ENCODE measurements at regions not wholly inside any gene's neighbourhood (a gene's known extent, or its start where the extent isn't known, plus 50 kb on each side); places are given as distances from the start of the nearest gene placed in this dataset.

GRCh38 chr5:93800988-93801811 is 59.8 kb upstream of the POU5F2 start (continued):
- TF ChIP-seq CEBPZ (IDR thresholded peaks at IDR 0.05; ENCODE audit: low read depth, low read length) (no peak), MEF2B (IDR thresholded peaks at IDR 0.05; ENCODE audit: partially characterized antibody, poor library complexity, severe bottlenecking) (no peak), ZNF217 (IDR thresholded peaks at IDR 0.05) (no peak), TAF1 (IDR thresholded peaks at IDR 0.05; ENCODE audit: borderline replicate concordance, low read depth, low read length) (no peak), ETV6 (conservative IDR thresholded peaks at IDR 0.05 in 1 of 2, IDR thresholded peaks at IDR 0.05 in 1 of 2; ENCODE audit: borderline replicate concordance in 1 of 2, low read depth in 1 of 2) (no peak), HDAC6 (IDR thresholded peaks at IDR 0.05; ENCODE audit: unreplicated experiment) (no peak), NFYB (IDR thresholded peaks at IDR 0.05; ENCODE audit: insufficient read depth, low read depth, low read length) (no peak), ZNF384 (IDR thresholded peaks at IDR 0.05; ENCODE audit: borderline replicate concordance, low read depth, low read length) (no peak), E4F1 (IDR thresholded peaks at IDR 0.05; ENCODE audit: borderline replicate concordance, partially characterized antibody) (no peak), E2F4 (IDR thresholded peaks at IDR 0.05; ENCODE audit: low read depth, low read length) (no peak), ZNF24 (IDR thresholded peaks at IDR 0.05) (no peak), BHLHE40 (IDR thresholded peaks at IDR 0.05; ENCODE audit: borderline replicate concordance in 1 of 2, low read depth in 2 of 2, low read length in 1 of 2) (no peak), BCL11A (IDR thresholded peaks at IDR 0.05; ENCODE audit: low read depth, low read length) (no peak), USF1 (IDR thresholded peaks at IDR 0.05; ENCODE audit: borderline replicate concordance, extremely low read length, insufficient read depth, low read depth, low read length) (no peak), CBX5 (IDR thresholded peaks at IDR 0.05; ENCODE audit: low read depth) (no peak), RUNX3 (IDR thresholded peaks at IDR 0.05; ENCODE audit: low read length) (peak; percentile 41; the same call in 1 of the 2 replicates), LARP7 (IDR thresholded peaks at IDR 0.05) (no peak), YBX1 (IDR thresholded peaks at IDR 0.05) (no peak), SMC3 (IDR thresholded peaks at IDR 0.05; ENCODE audit: borderline replicate concordance, low read length) (peak; percentile 87)

Measured in GM12878 (cell line).